IMR-90 (cell line): ENCODE measurements at regions not wholly inside any gene's neighbourhood (a gene's known extent, or its start where the extent isn't known, plus 50 kb on each side); places are given as distances from the start of the nearest gene placed in this dataset.

Experiments
- BHLHE40 ChIP-seq: fragments of 150-350 bp; IDR thresholded peaks from 2 replicates; pipeline ENCODE4 v1.6.1; 2016; ENCODE audit warnings: mild to moderate bottlenecking, low read depth, low read length
- CEBPB ChIP-seq: IDR thresholded peaks from 2 replicates; pipeline ENCODE4 v1.6.1; 2012; ENCODE audit warnings: low read depth, low read length, improper control_type of control experiment
- CHD1 ChIP-seq: IDR thresholded peaks from 2 replicates; pipeline ENCODE4 v1.6.1; 2012; ENCODE audit warnings: low read depth, low read length, improper control_type of control experiment
- CTCF ChIP-seq: conservative IDR thresholded peaks from 2 replicates; pipeline ENCODE4 v1.5.1; 2012; ENCODE audit warnings: mild to moderate bottlenecking, low read depth, low read length, improper control_type of control experiment
- ELK1 ChIP-seq: fragments of 150-350 bp; IDR thresholded peaks from 2 replicates; pipeline ENCODE4 v1.6.1; 2016; ENCODE audit warnings: low read depth, mild to moderate bottlenecking, low read length, moderate library complexity, borderline replicate concordance
- FOS ChIP-seq: fragments of 150-350 bp; IDR thresholded peaks from 2 replicates; pipeline ENCODE4 v1.6.1; 2016; ENCODE audit warnings: low read depth, low read length
- MAZ ChIP-seq: IDR thresholded peaks from 2 replicates; pipeline ENCODE4 v1.6.1; 2012; ENCODE audit warnings: low read depth, mild to moderate bottlenecking, low read length, improper control_type of control experiment, moderate library complexity, borderline replicate concordance
- MXI1 ChIP-seq: IDR thresholded peaks from 2 replicates; pipeline ENCODE4 v1.6.1; 2012; ENCODE audit warnings: low read depth, mild to moderate bottlenecking, low read length, moderate library complexity, borderline replicate concordance
- POLR2A ChIP-seq: IDR thresholded peaks from 2 replicates; pipeline ENCODE4 v1.6.1; 2012; ENCODE audit warnings: mild to moderate bottlenecking, low read depth, low read length
- RAD21 ChIP-seq: IDR thresholded peaks from 2 replicates; pipeline ENCODE4 v1.6.1; 2012; ENCODE audit warnings: low read length, improper control_type of control experiment
- RCOR1 ChIP-seq: IDR thresholded peaks from 2 replicates; pipeline ENCODE4 v1.6.1; 2012; ENCODE audit warnings: mild to moderate bottlenecking, low read length, improper control_type of control experiment; ENCODE audit not compliant: insufficient replicate concordance
- RFX5 ChIP-seq: IDR thresholded peaks from 2 replicates; pipeline ENCODE4 v1.8.0; 2012; ENCODE audit warnings: low read depth, mild to moderate bottlenecking, low read length, moderate library complexity
- SMC3 ChIP-seq: fragments of 150-350 bp; IDR thresholded peaks from 2 replicates; pipeline ENCODE4 v1.6.1; 2016; ENCODE audit warnings: low read depth, mild to moderate bottlenecking, antibody characterized with exemption, low read length, moderate library complexity
- USF2 ChIP-seq: fragments of 150-350 bp; IDR thresholded peaks from 2 replicates; pipeline ENCODE4 v1.6.1; 2017; ENCODE audit warnings: mild to moderate bottlenecking, antibody characterized with exemption, low read length, low read depth

GRCh38 chr9:121569266-121569648, 69.6 kb upstream of the GGTA1 start:
- TF ChIP-seq MXI1 (no peak), CTCF (no peak), USF2 (no peak), RAD21 (no peak), ELK1 (no peak), FOS (no peak), POLR2A (no peak), SMC3 (no peak), CEBPB (no peak), RCOR1 (no peak), MAZ (no peak), BHLHE40 (no peak), RFX5 (no peak), CHD1 (no peak)
